ENCODE measurements at regions not wholly inside any gene's neighbourhood (a gene's known extent, or its start where the extent isn't known, plus 50 kb on each side); places are given as distances from the start of the nearest gene placed in this dataset.

DNA sequence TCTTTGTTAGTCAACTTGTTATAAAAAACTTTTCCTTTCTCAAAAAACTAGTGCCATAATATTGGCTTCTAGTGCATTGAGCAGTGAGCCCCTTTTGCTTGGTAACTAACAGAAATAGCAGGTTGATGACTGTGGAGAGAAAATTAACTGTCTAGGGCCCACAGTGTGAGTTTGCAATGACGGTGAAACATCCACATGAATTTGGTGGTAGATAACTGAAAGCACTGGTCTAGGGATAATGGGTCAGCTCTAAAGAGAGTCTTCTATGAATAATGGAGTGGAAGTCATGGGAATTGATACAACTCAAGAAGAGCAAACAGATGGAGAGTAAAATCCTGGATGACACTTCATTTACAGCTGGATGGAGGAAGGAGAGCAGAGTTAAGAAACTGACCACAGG, 245.4 kb downstream of the METTL4 start:
- TF ChIP-seq, protein P1, sequence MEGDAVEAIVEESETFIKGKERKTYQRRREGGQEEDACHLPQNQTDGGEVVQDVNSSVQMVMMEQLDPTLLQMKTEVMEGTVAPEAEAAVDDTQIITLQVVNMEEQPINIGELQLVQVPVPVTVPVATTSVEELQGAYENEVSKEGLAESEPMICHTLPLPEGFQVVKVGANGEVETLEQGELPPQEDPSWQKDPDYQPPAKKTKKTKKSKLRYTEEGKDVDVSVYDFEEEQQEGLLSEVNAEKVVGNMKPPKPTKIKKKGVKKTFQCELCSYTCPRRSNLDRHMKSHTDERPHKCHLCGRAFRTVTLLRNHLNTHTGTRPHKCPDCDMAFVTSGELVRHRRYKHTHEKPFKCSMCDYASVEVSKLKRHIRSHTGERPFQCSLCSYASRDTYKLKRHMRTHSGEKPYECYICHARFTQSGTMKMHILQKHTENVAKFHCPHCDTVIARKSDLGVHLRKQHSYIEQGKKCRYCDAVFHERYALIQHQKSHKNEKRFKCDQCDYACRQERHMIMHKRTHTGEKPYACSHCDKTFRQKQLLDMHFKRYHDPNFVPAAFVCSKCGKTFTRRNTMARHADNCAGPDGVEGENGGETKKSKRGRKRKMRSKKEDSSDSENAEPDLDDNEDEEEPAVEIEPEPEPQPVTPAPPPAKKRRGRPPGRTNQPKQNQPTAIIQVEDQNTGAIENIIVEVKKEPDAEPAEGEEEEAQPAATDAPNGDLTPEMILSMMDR (IDR thresholded peaks at IDR 0.05), result no peak

GRCh38 chr18:2326999-2327398, 244.3 kb downstream of the METTL4 start:
- TF ChIP-seq, protein P1 (IDR thresholded peaks at IDR 0.05), result no peak

- TF ChIP-seq, protein P1 (IDR thresholded peaks at IDR 0.05), result no peak
Measured at GRCh38 chr18:2330764-2331163, 240.5 kb downstream of the METTL4 start.

- TF ChIP-seq, protein P1 (IDR thresholded peaks at IDR 0.05), result no peak
Measured at GRCh38 chr18:2331491-2331890, 239.8 kb downstream of the METTL4 start.

GRCh38 chr18:2336690-2337392, 234.5 kb downstream of the METTL4 start:
- TF ChIP-seq, protein P1 (IDR thresholded peaks at IDR 0.05), result no peak

DNA sequence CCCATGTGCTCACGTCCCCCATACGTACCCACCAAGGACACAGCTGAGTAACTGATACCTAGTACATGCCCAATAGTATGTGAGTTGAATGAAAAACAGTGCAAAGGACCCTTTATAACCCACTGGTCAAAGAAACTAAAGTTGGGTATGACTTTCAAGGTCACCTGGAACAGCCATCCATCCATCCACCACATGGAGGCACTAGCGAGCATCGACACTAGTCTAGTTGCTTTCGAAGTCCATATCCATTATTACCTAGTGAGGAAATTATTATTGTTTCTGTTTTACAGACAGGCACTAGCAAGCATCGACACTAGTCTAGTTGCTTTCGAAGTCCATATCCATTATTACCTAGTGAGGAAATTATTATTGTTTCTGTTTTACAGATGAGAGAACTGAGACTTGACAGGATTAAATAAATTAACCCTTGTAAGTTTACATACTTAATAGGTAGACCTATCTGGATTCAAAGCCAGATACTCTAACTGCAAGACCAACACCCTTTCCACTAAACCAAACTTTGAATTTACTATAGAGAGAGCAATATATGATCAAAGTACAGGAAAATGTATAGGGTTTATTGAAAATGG, 233.7 kb downstream of the METTL4 start:
- TF ChIP-seq, protein P1 (IDR thresholded peaks at IDR 0.05), result peak; percentile 75

DNA sequence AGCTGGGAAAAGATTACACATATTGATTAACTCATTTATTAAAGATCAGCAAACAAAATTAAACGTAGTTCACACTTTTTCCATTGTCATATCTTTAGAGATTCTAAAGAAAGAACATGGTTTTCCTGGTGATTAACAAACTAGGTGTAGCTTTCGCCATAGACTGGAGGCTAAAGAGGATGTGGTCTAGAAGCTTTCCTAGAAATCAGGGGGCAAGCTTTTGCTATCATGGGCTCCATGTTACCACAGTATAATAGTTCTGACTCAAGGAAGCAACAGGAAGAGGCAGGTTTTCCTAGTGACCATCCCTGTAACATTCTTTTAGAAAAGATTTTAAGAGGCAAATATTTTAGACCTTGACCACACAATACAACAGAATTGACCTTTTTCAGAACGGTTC, 232.7 kb downstream of the METTL4 start:
- TF ChIP-seq, protein P1 (IDR thresholded peaks at IDR 0.05), result no peak

Measured in LNCAP (cell line).